HCT116 (cell line): ENCODE measurements at regions not wholly inside any gene's neighbourhood (a gene's known extent, or its start where the extent isn't known, plus 50 kb on each side); places are given as distances from the start of the nearest gene placed in this dataset.

Experiments used
- ATAC-seq: fragments of 200-7000 bp; cut with Tn5 transposase; 2 replicates; pipeline ENCODE4 v1.9.1; 2020; ENCODE audit warnings: mild to moderate bottlenecking, moderate library complexity
- BruUV-seq: library from RNA; stranded (reverse); fragments of 400-500 nt; replicated peaks from 2 replicates; lab custom pipeline; 2021; lab: Mats Ljungman, UMichigan
- CTCF ChIA-PET: fragments of 300-600 bp; sonication (Branson Sonifier 250); formaldehyde crosslinking; loops from one replicate; lab custom pipeline; 2021; ENCODE audit warnings: antibody characterized with exemption; lab: Charles Lee
- POLR2A ChIA-PET: fragments of 300-600, 350-600 bp; sonication (Branson Sonifier 250); formaldehyde crosslinking; loops from one replicate; lab custom pipeline; 2021; ENCODE audit warnings: antibody characterized with exemption; lab: Charles Lee
- RAD21 ChIA-PET, 2 experiments: fragments of 300-600 bp; sonication (Branson Sonifier 250); formaldehyde crosslinking; loops; one replicate each; lab custom pipeline; 2023; ENCODE audit warnings: low total read pairs in 2 of 2; ENCODE audit not compliant: uncharacterized antibody in 2 of 2, unreplicated experiment in 2 of 2, low non-redundant PET in 1 of 2; lab: Charles Lee
- DNase-seq: peaks from one replicate; pipeline ENCODE4 v3.0.0-alpha.2; 2010; ENCODE audit warnings: low read depth, low spot score
- H2AFZ ChIP-seq: fragments of 200-600 bp; shearing (Covaris generic), sonication (generic); 2 replicates; pipeline ENCODE4 v1.6.1; 2017; ENCODE audit warnings: low read depth, mixed run types, mixed read lengths, antibody characterized with exemption, low read length; ENCODE audit not compliant: poor library complexity, severe bottlenecking
- H3K27ac ChIP-seq: 2 replicates; pipeline ENCODE4 v1.5.1; 2012; ENCODE audit warnings: low read depth, low read length
- H3K27me3 ChIP-seq: fragments of 200-600 bp; sonication (generic); 2 replicates; pipeline ENCODE4 v1.6.1; 2016; ENCODE audit warnings: mixed run types, low read length, mixed read lengths; ENCODE audit not compliant: insufficient read depth
- H3K36me3 ChIP-seq, 2 experiments: fragments of 200-500 bp in 1 of 2; fragments of 200-600 bp in 1 of 2; sonication (Bioruptor generic) in 1 of 2; sonication (generic) in 1 of 2; 2 replicates each; pipeline versions ENCODE4 v1.5.1 to v1.6.1; 2014 to 2016; ENCODE audit warnings: low read length in 2 of 2, inconsistent platforms in 1 of 2, mixed read lengths in 1 of 2, mixed run types in 1 of 2; ENCODE audit not compliant: insufficient read depth in 2 of 2, control insufficient read depth in 1 of 2
- H3K4me1 ChIP-seq, 2 experiments: fragments of 200-600 bp in 1 of 2; sonication (generic) in 1 of 2; 2 replicates each; pipeline versions ENCODE4 v1.5.1 to v1.6.1; 2012 to 2017; ENCODE audit warnings: low read length in 2 of 2, inconsistent platforms in 1 of 2, mild to moderate bottlenecking in 1 of 2, mixed read lengths in 1 of 2, mixed run types in 1 of 2, moderate library complexity in 1 of 2; ENCODE audit not compliant: insufficient read depth in 2 of 2, control insufficient read depth in 1 of 2
- H3K4me2 ChIP-seq: fragments of 200-600 bp; sonication (generic); 2 replicates; pipeline ENCODE4 v1.6.1; 2017; ENCODE audit warnings: mixed run types, low read length, mixed read lengths
- H3K4me3 ChIP-seq, 2 experiments: fragments of 200-600 bp in 1 of 2; sonication (generic) in 1 of 2; replicated peaks in 1 of 2; 2 replicates each; pipeline ENCODE4 v1.5.1; 2011 to 2016; ENCODE audit warnings: low read length in 2 of 2, control low read depth in 1 of 2, low read depth in 1 of 2, mild to moderate bottlenecking in 1 of 2, mixed read lengths in 1 of 2, mixed run types in 1 of 2
- H3K79me2 ChIP-seq: fragments of 200-600 bp; sonication (generic); 2 replicates; pipeline ENCODE4 v1.6.1; 2017; ENCODE audit warnings: mild to moderate bottlenecking, mixed run types, low read length, moderate library complexity, mixed read lengths; ENCODE audit not compliant: insufficient read depth
- H3K9ac ChIP-seq: fragments of 200-600 bp; sonication (generic); 2 replicates; pipeline ENCODE4 v1.6.1; 2016; ENCODE audit warnings: low read length, mixed read lengths
- H3K9me2 ChIP-seq: fragments of 200-600 bp; sonication (generic), shearing (Covaris generic); 2 replicates; pipeline ENCODE4 v1.6.1; 2017; ENCODE audit warnings: mixed run types, mild to moderate bottlenecking, moderate library complexity; ENCODE audit not compliant: insufficient read depth
- H3K9me3 ChIP-seq, 2 experiments: fragments of 200-500 bp in 1 of 2; fragments of 200-600 bp in 1 of 2; sonication (Bioruptor generic) in 1 of 2; sonication (generic) in 1 of 2; 2 replicates each; pipeline ENCODE4 v1.6.1; 2014 to 2017; ENCODE audit warnings: low read length in 2 of 2, mixed read lengths in 2 of 2, inconsistent platforms in 1 of 2, low read depth in 1 of 2, mild to moderate bottlenecking in 1 of 2, mixed run types in 1 of 2, moderate library complexity in 1 of 2; ENCODE audit not compliant: control insufficient read depth in 1 of 2, insufficient read depth in 1 of 2
- H4K20me1 ChIP-seq: fragments of 200-600 bp; sonication (generic), shearing (Covaris generic); 2 replicates; pipeline ENCODE4 v1.6.1; 2017; ENCODE audit warnings: mixed run types, mild to moderate bottlenecking, moderate library complexity; ENCODE audit not compliant: insufficient read depth
- ATF3 ChIP-seq: IDR thresholded peaks from 2 replicates; pipeline ENCODE4 v1.6.1; 2012
- CBX3 ChIP-seq: IDR thresholded peaks from 2 replicates; pipeline ENCODE4 v1.6.1; 2012; ENCODE audit warnings: low read depth
- CEBPB ChIP-seq: IDR thresholded peaks from 2 replicates; pipeline ENCODE4 v1.6.1; 2012; ENCODE audit warnings: low read depth
- CTCF ChIP-seq, 3 experiments: fragments of 200-600 bp in 1 of 3; sonication (generic) in 1 of 3; IDR thresholded peaks in 2 of 3; conservative IDR thresholded peaks in 1 of 3; 2 replicates each; pipeline ENCODE4 v1.5.1; 2012 to 2017; ENCODE audit warnings: low read depth in 2 of 3, low read length in 2 of 3, antibody characterized with exemption in 1 of 3, borderline replicate concordance in 1 of 3, control low read depth in 1 of 3, mild to moderate bottlenecking in 1 of 3, mixed read lengths in 1 of 3, mixed run types in 1 of 3, moderate library complexity in 1 of 3; ENCODE audit not compliant: insufficient read depth in 1 of 3
- EGR1 ChIP-seq: IDR thresholded peaks from 2 replicates; pipeline ENCODE4 v1.6.1; 2012; ENCODE audit warnings: low read depth
- EZH2 ChIP-seq: fragments of 200-600 bp; sonication (generic); IDR thresholded peaks from 2 replicates; pipeline ENCODE4 v1.6.1; 2017; ENCODE audit warnings: antibody characterized with exemption, mixed run types
- EZH2phosphoT487 ChIP-seq: fragments of 200-600 bp; IDR thresholded peaks from 2 replicates; pipeline ENCODE4 v1.6.1; 2018; ENCODE audit warnings: antibody characterized with exemption, borderline replicate concordance
- MAX ChIP-seq: IDR thresholded peaks from 2 replicates; pipeline ENCODE4 v1.6.1; 2012
- POLR2A ChIP-seq: IDR thresholded peaks from 2 replicates; pipeline ENCODE4 v1.7.0; 2011; ENCODE audit warnings: borderline replicate concordance; ENCODE audit not compliant: insufficient read depth, insufficient read length; ENCODE audit errors: extremely low read depth
- POLR2AphosphoS5 ChIP-seq: IDR thresholded peaks from 2 replicates; pipeline ENCODE4 v1.6.1; 2011; ENCODE audit warnings: mild to moderate bottlenecking, low read depth, low read length, moderate library complexity
- RAD21 ChIP-seq: IDR thresholded peaks from 2 replicates; pipeline ENCODE4 v1.6.1; 2012; ENCODE audit warnings: low read depth, mild to moderate bottlenecking
- REST ChIP-seq: IDR thresholded peaks from 2 replicates; pipeline ENCODE4 v1.6.1; 2012; ENCODE audit warnings: low read depth
- SIN3A ChIP-seq: IDR thresholded peaks from 2 replicates; pipeline ENCODE4 v1.6.1; 2012; ENCODE audit warnings: low read depth
- SP1 ChIP-seq: IDR thresholded peaks from 2 replicates; pipeline ENCODE4 v1.6.1; 2012; ENCODE audit warnings: low read depth
- SRF ChIP-seq: IDR thresholded peaks from 2 replicates; pipeline ENCODE4 v1.6.1; 2012; ENCODE audit warnings: low read depth
- TCF7L2 ChIP-seq: IDR thresholded peaks from 2 replicates; pipeline ENCODE4 v1.7.0; 2011; ENCODE audit warnings: borderline replicate concordance, inconsistent platforms; ENCODE audit not compliant: insufficient read depth, insufficient read length; ENCODE audit errors: extremely low read depth
- YY1 ChIP-seq: IDR thresholded peaks from 2 replicates; pipeline ENCODE4 v1.6.1; 2011; ENCODE audit warnings: low read length, low read depth, moderate library complexity, mild to moderate bottlenecking; ENCODE audit not compliant: insufficient replicate concordance; ENCODE audit errors: extremely low read depth
- ZBTB33 ChIP-seq: IDR thresholded peaks from 2 replicates; pipeline ENCODE4 v1.6.1; 2011; ENCODE audit warnings: mild to moderate bottlenecking, low read length, moderate library complexity; ENCODE audit not compliant: insufficient replicate concordance; ENCODE audit errors: extremely low read depth
- ZFX ChIP-seq: fragments of 450-650 bp; IDR thresholded peaks from 2 replicates; pipeline ENCODE4 v1.6.1; 2017
- ZNF274 ChIP-seq: fragments of 200-500 bp; sonication (Bioruptor generic); IDR thresholded peaks from 2 replicates; pipeline ENCODE4 v1.6.1; 2014; ENCODE audit warnings: mild to moderate bottlenecking, low read depth, low read length, inconsistent platforms
- intact Hi-C: fragments of 100-400 bp; cut with micrococcal nuclease; formaldehyde crosslinking; loops from 2 replicates; pipeline ENCODE4 v1.10.0; 2022

GRCh38 chr6:47116606-47117005, 74.5 kb upstream of the ADGRF1 start:
- ChIA-PET RAD21 (no interaction called here), CTCF (no interaction called here), POLR2A (no interaction called here)
- DNase-seq (no peak), ATAC-seq (no peak; the same call in 1 of the 2 replicates)
- Histone ChIP-seq H3K79me2 (no peaks in the 10 kb centered on the region), H4K20me1 (no peaks in the 10 kb centered on the region), H3K36me3 (no peaks in the 10 kb centered on the region), H3K4me3 (no peak overlapping the region), H3K4me1 (peaks cover 5 to 19% of the 10 kb centered on the region in 2 experiments), H2AFZ (peak overlapping the region; percentile 45), H3K9ac (no peak overlapping the region), H3K4me2 (no peak overlapping the region), H3K27me3 (no peaks in the 10 kb centered on the region), H3K27ac (no peak overlapping the region), H3K9me3 (no peaks in the 10 kb centered on the region), H3K9me2 (no peaks in the 10 kb centered on the region; the same call in 1 of the 2 replicates)
- TF ChIP-seq ZNF274 (no peak), SRF (no peak), ZFX (no peak), CBX3 (no peak), YY1 (no peak), EGR1 (no peak), REST (no peak), EZH2phosphoT487 (no peak), ZBTB33 (no peak), MAX (no peak), TCF7L2 (no peak), ATF3 (no peak), EZH2 (no peak), POLR2A (no peak), CTCF (IDR thresholded peaks at IDR 0.05 in 2 of 3, conservative IDR thresholded peaks at IDR 0.05 in 1 of 3; ENCODE audit: borderline replicate concordance in 1 of 3, insufficient read depth in 1 of 3, low read depth in 2 of 3, low read length in 2 of 3) (no peak), SIN3A (no peak), CEBPB (no peak), SP1 (no peak), POLR2AphosphoS5 (no peak), RAD21 (no peak)
- intact Hi-C loops: no loop called here
- BruUV-seq: no TSS peak
